GM21390 (cell line): ENCODE measurements at regions not wholly inside any gene's neighbourhood (a gene's known extent, or its start where the extent isn't known, plus 50 kb on each side); places are given as distances from the start of the nearest gene placed in this dataset.

Experiments
- ATAC-seq: cut with Tn5 transposase; IDR thresholded peaks from one replicate; pipeline ENCODE4 v1.9.1; 2021; ENCODE audit not compliant: unreplicated experiment

DNA sequence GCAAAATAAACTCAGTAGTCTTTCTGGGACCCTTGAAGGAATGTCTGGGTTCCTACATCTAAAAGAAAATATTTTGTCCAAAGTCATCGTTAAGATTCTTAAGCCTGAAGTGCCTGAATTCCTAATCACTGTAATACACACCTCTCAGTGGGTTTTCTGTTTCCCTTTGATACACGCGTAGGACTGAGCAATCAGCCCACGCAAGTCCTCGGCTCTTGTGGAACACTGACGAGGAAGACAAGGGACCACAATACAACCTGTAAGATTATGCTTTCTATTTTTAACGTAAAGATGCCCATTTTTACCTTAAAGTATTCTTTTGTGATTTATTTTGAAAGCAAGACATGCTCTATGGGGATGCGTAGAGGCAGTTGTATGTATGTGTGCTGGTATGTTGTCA, 472.8 kb upstream of the CELF2 start:
- ATAC-seq, result no peak

DNA sequence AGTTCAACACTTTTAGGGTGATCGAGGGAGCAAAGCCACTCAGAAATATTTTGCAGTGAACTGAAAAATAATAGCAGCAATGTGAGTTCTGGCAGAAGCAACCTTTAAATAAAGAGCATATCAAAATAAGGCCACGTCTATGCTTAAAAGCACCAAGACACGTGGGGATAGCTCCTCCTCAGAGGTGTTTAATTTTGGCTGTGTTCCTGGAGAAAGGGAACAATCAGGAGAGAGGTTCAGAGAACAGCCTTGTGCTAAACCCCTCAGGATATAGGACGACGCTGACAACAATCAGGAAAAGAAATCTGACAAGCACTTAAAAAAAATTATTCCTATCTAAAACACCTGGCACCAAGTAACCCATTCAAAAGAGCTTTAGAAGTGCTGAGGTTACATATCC, 471.9 kb upstream of the CELF2 start:
- no peak for ATAC-seq

DNA sequence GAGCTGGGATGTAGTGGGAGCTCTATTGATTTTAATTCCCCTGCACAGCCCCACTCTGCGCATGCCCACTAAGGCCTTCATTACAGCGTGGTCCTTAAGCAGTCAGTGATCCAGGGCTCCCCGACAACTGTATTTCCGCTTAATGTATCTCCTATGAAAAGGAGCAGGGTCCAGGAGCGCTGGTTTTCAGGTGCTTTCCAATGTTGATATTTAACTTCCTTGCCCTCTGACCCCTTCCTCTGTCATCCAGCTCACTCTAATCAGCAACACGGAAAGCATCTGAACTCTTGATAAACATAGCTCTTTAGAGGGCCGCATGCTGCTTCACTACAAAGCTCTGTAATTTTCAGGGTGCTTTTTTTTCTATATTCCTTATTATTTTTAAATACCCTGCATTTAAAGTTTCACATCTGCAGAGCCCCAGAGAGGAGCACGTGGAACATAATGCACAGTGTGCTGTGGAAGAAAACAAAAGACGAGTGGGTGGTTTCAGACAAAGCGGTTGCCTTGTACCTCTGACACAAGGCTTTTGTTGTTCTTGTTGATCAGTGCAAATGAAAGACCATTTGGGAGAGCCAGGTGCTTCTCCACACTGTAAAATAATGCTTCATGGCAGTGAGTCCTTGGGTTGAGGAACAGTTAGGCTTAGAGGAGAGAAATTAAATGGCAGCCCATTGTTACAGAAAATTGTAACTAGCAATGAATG, 465.9 kb upstream of the CELF2 start:
- ATAC-seq, result no peak

DNA sequence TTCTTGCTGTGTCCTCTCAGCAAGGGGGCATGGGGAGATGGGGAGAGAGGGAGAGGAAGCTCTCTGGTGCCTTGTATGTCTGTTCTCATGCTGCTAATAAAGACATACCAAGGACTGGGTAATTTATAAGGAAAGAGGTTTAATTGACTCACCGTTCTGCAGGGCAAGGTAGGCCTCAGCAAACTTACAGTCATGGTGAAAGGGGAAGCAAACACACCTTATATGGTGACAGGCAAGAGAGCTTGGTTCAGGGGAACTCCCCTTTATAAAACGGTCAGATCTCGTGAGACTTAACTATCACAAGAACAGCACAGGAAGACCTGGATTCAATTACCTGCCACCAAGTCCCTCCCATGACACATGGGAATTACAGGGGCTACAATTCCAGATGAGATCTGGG, 464.7 kb upstream of the CELF2 start:
- no peak for ATAC-seq

DNA sequence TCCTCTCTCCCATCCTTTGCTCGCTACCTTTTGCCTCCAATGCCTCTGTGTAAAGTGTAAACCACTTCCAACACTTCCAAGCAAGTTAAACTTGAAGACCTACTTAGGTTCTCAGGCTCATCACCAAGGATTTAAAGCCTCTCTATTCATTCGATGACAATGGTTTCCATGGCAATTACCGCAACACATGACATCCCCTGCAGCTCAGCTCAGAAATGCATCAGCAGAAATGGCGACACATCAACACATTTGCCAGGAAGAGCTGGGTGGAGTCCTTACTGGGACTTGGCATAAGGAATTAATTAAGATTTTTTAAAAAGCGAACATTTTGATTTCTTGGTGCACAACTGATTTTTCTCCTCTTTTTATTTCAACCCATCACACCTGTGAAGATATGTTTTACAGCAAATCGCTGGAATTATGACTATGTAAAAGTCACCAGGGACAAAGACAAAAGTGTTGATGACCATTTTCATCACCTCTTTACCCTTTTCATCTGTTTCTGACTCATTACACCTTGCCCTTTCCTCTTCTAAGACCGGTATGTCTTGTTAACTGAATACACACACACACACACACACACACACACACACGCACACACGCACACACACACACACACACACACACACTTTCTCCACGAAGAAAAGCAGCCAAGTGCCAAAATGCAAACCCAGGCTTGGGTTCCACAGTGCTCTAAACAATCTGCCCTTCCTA, 453.4 kb upstream of the CELF2 start:
- ATAC-seq, result no peak

DNA sequence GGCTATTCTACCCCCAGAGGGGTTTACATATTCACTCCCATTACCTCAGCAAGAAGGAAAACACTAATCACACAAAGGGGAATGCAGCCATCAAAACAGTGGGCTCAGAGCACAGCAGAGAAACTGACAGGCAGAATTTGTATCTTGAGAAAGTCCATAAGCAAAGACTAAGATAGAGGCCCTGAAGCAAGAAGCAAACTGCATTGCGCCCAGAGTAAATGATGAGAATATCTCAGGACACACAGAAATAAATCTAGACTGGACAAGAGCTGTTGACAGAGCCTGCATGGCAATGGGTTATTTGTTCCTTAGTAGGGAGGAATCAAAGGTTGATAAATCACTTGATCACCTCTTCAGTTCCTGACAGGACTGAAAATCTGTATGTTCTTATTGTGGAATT, 440.7 kb upstream of the CELF2 start:
- no peak for ATAC-seq

DNA sequence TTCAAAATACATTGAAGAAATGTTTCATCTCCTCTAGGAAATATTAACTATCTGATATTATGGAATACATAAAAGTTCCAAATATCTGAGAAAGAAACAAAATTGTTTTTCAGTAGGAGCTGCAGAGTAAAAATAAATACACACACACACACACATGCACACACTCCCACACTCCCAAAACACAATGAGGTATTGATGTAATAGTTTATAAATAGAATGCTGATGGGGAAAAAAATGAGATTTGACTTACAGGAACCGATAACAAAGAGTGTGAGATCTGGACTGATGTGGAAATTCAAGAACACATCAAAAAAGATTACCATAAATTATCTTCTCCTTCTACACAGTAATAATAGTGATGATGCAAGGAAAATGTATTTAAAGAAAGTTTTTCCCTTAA, 438.0 kb upstream of the CELF2 start:
- no peak for ATAC-seq

DNA sequence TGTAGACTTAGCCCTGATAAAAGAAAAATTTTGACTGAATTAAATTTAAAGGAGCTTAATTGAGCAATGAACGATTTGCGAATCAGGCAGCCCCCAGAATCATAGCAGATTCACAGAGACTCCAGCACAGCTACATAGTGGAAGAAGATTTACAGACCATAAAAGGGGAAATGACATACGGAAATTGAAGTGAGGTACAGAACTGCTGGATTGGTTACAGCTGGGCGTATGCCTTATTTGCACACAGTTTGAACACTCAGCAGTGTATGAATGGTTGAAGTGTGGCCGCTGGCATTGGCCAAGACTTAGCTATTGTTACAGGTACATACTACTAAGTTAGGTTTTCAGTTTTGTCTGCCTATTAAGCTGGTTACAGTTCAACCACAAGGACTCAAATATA, 433.5 kb upstream of the CELF2 start:
- ATAC-seq, result no peak

DNA sequence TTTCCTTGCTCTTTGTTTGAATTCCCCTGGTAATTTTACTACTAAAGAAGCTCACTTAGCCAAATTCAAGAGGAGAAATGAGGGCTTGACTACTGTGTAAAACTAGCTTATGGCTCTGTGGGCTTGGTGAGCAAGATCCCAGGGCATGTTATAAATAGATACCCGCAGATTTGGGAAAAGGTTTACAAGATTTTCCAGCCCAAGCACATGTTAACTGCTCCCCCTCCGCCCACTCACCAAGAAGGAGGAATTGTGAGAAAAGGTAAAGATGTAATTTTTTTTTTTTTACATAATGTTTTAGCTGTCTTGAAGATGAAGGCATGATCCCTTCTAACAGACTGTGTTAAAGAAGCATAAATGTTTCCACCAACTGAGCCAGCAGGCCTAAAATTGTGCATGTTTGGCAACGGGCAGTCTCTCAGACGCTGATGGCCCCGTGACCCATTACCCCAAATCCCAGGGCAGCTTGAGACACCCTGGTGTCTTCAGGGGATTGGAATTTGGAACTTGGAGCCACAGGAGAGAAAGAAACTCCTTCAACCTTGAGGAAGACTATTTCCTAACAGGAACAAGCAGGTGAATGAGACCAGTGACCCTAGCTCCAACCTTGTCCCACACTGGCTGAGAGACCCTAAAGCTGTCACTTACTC, 429.8 kb upstream of the CELF2 start:
- no peak for ATAC-seq

DNA sequence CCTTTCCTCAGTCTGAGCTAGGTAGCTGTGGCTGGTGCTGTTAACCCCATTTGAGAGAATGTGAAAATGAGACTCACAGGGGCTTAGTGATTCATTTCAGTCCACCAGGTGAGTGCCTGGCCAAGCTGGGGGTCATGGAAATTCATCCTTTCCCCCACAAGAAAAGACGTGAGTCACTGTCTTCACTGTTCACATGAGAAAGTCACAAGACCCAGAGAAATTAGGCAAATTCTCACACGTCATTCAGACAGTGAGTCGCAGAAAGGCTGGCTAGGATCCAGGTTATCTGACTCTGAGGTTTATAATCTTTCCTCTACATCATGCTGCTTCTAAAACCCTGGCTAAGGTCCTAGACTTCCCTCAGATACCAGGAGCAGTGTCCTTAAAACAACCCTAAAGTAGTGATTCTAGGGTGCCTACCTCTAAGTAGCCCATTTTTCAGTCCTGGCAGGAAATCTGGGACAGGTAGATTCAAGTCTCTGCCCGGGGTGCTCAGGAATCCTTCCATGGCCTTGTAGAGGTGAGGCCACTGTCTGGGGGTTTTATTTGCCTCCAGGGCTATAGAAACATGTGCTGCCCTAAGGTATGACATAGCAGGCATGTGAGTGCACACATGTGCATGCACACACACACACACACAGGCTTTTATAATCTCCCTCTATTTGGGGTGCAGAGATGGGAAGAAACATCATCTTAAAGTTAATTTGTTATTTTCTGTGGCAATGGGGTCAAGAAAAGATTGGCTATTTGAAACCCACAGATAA, 427.9 kb upstream of the CELF2 start:
- peak; percentile 79 for ATAC-seq

DNA sequence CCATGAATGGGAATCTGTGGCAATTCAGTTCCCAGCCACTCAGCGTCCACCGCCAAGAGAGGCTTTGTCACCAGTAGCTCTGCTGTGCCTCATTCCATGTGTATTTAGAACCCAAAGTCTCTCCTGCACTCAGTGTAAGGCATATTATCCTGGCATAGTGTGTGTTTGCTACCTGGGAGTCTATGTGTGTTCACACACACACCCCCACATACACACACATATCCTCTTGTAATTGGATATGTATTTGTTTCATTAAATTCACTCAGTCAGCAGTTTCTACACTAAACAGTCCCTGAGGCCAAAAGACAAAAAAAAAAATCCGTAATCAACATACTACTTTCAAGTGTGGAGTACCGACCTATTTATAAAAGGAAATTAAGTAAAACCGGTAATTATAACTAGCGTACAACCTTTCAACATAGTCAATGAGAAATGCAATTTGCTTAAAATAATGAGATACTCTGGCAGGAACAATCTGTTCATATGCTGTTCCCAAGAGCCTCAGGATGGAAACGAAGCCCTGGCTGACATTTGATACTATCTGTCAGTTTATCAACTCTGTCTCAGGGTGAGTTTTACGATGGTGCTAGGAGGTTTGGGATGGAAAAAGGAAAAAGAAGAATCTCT, 425.8 kb upstream of the CELF2 start:
- no peak for ATAC-seq

DNA sequence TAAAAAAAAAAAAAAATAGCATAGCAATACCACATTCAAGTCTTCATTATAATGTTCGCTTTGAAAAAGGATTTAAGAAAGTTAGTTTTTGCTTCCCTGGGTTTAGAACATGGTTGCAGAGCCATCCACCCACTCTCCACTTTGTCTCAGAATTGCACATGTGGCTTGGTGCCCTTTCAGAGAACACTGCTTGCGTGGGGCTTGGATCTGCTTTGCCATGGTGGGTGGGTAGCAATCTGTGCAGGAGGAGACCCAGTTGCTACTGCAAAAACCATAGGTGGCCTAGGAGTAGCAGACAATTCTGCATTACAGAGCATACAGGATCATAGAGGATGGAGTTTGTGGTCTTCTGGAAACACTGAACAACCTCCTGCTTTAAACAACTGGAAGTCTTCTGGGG, 421.4 kb upstream of the CELF2 start:
- ATAC-seq, result no peak

DNA sequence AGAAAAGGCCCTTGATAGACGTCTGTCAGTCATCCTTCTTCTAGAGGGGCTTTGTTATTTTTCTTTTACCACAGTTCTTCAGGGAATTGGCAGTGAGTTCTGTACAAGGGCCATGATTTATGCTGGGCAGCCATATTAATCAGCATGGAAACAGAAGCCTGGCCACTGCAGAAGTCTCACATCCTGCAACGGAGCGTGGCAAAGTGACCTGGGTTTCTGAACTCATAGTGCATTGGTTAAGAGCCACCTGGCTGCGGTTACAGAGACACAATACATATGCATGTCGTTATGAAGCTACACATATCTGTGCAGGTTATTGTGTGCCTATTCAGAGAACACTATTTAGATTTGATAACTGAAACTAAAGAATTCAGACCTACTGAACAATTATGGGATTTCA, 419.4 kb upstream of the CELF2 start:
- peak; percentile 55 for ATAC-seq

DNA sequence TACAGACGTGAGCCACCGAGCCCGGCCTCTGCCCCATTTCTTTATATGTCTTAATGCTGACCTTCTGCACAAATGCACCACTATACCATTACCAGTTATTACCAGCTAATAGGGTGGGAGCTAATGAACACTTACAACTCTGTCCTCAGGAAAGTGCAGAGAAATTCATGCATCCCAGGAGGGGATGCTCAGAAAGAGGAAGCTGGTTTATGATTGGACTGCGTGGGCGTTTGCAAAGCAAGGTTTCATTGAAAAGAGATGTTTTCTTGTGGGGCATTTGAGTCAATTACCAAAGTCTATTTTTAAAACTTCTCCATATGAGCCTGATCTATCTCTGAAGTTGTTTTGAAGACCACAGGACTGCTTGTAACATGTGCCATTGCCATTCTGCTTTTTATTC, 417.7 kb upstream of the CELF2 start:
- no peak for ATAC-seq

DNA sequence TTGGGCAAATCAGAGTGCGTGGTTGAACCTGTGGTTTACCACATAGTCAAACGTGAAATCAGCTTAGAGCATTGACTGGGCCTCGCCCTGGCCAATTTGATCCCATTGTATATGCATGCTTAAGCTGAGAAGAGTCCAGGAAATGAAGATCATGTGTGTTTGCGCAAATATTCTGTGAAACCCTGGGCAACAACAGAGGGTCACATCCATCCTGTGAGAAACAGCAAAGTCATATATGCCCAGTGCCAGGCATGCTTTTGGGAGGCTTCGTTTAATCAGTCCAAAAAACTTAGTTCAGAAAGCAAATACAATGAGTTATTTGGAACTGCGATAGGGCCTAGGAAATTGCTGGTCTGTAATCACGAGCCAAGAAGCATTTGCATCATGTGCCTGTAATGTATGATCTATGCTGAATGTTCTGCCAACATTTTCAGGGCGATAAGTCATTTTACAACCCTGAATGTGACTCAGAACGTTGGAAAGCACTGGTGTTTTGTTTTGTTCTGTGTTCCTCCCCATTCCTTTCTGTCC, 412.1 kb upstream of the CELF2 start:
- no peak for ATAC-seq

DNA sequence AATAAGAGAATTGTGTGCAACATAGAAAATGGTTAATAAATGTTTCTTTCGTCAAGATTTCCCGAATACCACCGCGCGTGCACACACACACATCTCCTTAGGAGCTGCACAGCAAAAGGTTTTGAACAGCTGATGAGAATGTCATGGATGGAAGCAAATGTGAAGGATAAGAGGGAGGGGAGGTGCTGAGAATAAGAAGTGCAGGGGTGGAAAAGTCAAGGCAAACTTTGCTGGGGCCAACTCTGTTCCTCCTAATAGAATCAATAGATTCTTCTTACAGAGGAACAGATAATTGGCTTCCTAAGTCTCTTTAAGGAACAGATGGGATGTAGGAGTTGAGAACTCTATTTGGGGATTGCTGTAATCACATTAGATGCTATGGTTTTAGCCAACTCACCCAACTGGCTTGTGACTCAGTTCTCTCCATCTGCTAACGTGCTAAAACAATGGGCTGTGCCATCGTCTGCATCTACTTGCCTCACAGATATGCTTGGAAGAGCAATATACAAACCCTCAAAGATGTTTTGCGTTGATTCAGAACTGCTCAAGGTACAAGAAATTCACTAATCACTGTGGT, 408.2 kb upstream of the CELF2 start:
- no peak for ATAC-seq

DNA sequence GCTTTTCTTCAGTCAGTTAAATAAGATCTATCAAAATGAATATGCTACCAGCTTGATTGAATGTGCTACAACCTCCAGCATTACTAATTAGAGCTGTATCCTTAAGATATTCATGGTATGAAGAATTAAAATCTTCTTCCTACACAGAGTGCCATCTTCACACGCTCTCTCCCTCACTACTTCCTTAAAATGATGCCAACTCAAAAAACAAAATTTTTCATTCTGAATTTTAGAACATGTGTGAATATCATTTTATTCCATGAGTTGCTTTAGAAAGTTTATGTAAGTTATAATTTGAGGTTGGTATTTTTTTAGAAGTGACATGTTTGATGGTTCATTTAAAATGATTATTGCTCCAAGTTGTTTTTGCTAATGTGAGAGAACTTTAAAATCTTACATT, 407.5 kb upstream of the CELF2 start:
- no peak for ATAC-seq

DNA sequence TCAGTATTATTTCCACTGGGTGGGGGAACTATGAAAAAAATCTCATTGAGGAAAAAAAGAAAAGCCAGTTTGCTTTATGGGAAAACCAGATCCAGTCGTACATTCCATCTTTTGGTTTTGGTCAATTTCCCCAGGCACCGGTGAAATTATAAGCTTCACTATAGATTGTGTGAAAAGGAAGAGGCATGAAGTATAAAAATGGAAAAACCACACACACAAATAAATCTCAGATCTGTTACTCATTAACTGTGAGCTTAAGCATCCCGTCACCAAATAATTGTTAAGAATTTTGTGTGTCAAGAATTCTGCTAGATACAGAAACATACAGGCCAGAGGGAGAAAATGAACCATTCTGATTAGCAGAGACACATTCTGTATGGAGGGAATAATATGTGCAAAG, 405.5 kb upstream of the CELF2 start:
- no peak for ATAC-seq

DNA sequence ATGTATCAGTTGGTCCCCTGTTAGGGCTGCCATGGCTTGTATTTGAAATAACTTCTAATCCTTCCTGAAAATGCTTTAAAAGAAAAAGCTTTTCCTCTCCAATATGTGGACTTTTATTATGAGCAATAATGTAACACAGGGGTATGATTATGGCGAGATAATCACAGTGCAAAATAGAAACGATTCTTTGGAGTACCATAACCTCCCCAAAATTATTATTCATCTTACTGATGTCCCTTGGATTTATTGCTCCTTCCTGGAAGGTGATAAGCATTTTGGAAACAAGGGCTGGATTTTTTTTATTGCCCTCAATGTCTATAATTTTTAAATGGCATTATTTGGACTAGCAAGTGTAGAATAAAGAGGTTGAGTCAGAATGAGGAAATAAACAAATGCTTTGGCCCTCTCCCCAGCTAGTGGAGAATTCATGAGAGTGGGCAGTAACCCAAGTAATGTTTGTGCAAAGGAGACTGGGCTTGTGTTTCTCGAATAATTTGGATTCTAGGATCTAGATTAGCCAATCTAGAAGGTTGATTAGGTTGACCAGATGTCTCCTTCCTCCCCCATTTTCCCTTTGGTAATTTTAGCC, 403.9 kb upstream of the CELF2 start:
- ATAC-seq, result no peak

DNA sequence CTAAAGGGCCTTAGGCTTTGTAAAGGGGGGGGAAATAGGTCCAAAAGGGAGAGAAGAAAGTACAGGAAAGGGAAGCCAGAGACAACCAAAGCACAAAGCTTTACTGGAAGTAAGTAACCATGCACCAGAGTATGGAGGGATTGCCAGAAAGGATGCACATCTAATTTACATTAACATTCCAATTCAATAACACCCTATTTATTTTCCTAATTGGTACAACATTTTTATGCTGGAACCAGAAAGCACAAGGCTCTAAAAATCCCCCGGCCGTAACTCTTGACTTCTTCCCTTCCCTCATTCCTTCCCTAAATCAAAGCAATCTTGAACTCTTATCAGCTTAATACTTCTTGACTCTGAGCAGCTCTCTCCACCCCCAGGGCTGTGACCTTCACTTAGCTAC, 400.0 kb upstream of the CELF2 start:
- ATAC-seq, result no peak
